ENCODE measurements at regions not wholly inside any gene's neighbourhood (a gene's known extent, or its start where the extent isn't known, plus 50 kb on each side); places are given as distances from the start of the nearest gene placed in this dataset.

DNA sequence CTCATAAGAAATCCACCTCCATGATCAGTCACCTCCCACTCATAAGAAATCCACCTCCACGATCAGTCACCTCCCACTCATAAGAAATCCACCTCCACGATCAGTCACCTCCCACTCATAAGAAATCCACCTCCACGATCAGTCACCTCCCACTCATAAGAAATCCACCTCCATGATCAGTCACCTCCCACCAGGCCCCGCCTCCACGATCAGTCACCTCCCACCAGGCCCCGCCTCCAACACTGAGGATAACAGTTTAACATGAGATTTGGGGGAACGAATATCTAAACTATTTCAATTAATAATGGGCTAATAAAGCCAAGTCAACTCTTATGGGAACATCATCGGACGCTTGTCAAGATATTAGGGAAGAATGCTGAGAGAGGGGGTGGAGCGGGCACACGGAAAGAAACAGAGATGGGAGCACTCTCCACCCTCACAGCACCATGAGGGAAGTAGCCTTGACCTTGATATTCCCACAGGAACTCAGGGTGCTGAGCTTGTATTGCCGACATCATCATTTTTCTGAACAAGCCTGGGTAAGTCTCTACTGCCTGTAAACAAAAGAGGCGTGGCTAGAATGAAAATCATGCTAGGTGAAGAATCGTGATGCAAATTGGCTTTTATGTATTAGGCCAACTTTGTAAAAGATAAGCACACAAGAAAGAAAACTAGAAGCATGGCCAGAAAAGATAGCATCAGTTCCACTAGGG, 303.5 kb upstream of the KLF6 start:
- H3K4me3 ChIP-seq (ENCODE audit: low read depth, low read length), result no peak overlapping the region
- no peak for DNase-seq (ENCODE audit: low read depth)
- TF ChIP-seq, protein P1, sequence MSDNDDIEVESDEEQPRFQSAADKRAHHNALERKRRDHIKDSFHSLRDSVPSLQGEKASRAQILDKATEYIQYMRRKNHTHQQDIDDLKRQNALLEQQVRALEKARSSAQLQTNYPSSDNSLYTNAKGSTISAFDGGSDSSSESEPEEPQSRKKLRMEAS (IDR thresholded peaks at IDR 0.05; ENCODE audit: low read depth, low read length), result no peak
- TF ChIP-seq POLR2A (IDR thresholded peaks at IDR 0.05; ENCODE audit: extremely low read depth, insufficient read length) (no peak), MYC (IDR thresholded peaks at IDR 0.05; ENCODE audit: low read depth, low read length) (no peak)
- TF ChIP-seq, protein P2, sequence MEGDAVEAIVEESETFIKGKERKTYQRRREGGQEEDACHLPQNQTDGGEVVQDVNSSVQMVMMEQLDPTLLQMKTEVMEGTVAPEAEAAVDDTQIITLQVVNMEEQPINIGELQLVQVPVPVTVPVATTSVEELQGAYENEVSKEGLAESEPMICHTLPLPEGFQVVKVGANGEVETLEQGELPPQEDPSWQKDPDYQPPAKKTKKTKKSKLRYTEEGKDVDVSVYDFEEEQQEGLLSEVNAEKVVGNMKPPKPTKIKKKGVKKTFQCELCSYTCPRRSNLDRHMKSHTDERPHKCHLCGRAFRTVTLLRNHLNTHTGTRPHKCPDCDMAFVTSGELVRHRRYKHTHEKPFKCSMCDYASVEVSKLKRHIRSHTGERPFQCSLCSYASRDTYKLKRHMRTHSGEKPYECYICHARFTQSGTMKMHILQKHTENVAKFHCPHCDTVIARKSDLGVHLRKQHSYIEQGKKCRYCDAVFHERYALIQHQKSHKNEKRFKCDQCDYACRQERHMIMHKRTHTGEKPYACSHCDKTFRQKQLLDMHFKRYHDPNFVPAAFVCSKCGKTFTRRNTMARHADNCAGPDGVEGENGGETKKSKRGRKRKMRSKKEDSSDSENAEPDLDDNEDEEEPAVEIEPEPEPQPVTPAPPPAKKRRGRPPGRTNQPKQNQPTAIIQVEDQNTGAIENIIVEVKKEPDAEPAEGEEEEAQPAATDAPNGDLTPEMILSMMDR (IDR thresholded peaks at IDR 0.05; ENCODE audit: low read depth, low read length), result no peak

DNA sequence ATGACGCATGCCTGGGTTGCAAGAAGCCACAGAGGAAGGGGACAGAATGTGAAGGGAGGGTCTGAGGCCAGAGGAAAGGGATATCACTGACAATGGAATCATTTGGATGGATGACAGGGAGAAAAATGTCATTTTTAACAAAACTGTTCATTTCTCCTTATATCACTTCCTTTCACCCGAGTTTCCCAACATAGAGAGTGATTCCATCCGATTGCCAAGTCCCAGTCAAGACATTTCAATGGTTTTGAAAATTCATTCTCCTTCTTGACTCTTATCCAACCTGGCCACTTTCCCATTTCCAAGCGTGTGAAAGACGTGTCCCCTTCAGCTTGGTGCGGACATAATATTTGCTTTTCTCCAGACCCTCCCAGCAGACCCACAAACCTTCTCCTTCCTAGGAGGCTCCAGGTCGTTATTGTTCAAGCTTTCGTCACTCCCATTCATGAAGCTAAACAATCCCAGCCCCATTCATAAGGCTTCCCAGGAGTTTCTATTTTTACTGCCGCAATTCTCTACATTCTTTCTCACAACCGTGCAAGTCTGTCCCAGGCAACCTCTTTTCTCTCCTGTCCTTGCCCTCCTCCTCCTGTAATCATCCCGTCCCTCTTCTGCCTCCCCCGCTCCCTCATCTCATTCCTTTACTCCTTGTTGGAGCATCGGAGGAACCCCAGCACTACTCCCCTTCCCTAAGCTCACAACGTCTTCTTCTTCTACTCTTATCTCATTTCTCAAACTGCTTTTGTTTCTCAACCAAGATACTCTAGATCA, 301.3 kb upstream of the KLF6 start:
- TF ChIP-seq POLR2A (IDR thresholded peaks at IDR 0.05; ENCODE audit: extremely low read depth, insufficient read length) (no peak), MYC (IDR thresholded peaks at IDR 0.05; ENCODE audit: low read depth, low read length) (no peak)
- TF ChIP-seq, protein P1 (IDR thresholded peaks at IDR 0.05; ENCODE audit: low read depth, low read length), result no peak
- TF ChIP-seq, protein P2 (IDR thresholded peaks at IDR 0.05; ENCODE audit: low read depth, low read length), result no peak
- no peak overlapping the region for H3K4me3 ChIP-seq (ENCODE audit: low read depth, low read length)
- no peak for DNase-seq (ENCODE audit: low read depth)

DNA sequence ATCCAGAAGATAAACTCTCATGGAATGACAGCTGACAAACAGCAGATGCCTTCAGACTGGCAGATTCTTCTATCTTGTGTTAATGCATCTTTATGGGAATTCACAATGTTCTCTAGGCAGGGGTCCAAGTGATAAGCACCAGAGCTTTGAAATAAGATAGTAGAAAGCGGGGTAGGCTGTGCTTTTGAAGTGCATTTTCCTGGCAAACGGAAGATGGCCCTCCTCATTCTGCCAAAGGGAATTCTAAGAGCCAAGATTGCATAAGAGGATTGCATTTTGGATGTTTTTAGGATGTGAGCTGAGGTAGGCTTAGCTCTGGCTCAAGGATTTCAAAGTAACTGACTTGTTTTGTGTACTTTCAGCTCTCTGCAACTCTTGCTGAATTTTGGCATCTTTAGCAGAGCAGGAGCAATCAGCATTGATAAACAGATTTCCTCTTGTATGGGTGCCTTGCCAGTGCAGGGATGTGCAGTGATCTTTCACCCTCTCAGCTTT, 298.5 kb upstream of the KLF6 start:
- TF ChIP-seq, protein P1 (IDR thresholded peaks at IDR 0.05; ENCODE audit: low read depth, low read length), result no peak
- TF ChIP-seq, protein P2 (IDR thresholded peaks at IDR 0.05; ENCODE audit: low read depth, low read length), result no peak
- TF ChIP-seq MYC (IDR thresholded peaks at IDR 0.05; ENCODE audit: low read depth, low read length), result no peak
- no peak for TF ChIP-seq POLR2A (IDR thresholded peaks at IDR 0.05; ENCODE audit: extremely low read depth, insufficient read length)
- H3K4me3 ChIP-seq (ENCODE audit: low read depth, low read length), result no peak overlapping the region
- no peak for DNase-seq (ENCODE audit: low read depth)

DNA sequence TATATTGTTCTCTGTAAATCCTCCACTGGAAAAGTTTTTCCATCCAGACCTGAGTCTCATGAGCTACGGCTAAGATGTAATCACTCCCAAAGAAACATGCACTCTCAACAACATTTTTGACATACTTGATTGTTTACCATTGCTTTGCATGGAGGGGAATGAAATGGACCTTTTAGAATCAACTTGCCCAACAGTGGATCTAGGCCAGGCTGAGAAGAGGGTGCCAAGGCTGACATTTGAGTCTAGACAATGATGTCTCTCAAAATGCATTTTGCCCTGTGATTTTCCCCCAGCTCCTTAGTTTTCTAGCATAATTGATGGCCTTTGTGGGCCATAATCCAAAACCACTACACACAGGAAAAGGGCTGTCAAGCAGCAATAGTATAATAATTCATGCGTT, 297.9 kb upstream of the KLF6 start:
- TF ChIP-seq, protein P1 (IDR thresholded peaks at IDR 0.05; ENCODE audit: low read depth, low read length), result no peak
- TF ChIP-seq, protein P2 (IDR thresholded peaks at IDR 0.05; ENCODE audit: low read depth, low read length), result no peak
- H3K4me3 ChIP-seq (ENCODE audit: low read depth, low read length), result no peak overlapping the region
- DNase-seq (ENCODE audit: low read depth), result no peak

DNA sequence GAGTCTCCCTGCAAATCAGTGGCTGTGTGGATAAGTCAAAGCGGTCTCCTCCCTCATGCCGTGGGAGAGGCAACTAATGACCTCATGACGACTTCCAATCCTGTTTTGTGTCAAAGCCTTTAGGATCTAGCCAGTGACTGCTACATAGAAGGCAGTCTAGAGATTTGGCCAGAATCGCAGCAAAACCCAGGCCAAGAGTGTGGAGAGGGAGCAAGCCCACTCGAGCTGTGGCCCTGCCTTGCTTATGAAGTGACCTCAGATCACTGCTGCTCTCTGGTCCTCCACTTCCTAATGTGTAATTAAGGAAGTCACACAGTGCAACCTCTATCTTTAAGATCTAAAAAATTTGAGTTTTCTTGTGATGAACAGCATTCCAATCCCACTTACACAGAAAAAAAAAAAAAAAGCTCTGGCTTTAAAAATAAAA, 296.7 kb upstream of the KLF6 start:
- no peak overlapping the region for H3K4me3 ChIP-seq (ENCODE audit: low read depth, low read length)
- TF ChIP-seq, protein P2 (IDR thresholded peaks at IDR 0.05; ENCODE audit: low read depth, low read length), result no peak
- TF ChIP-seq MYC (IDR thresholded peaks at IDR 0.05; ENCODE audit: low read depth, low read length), result no peak
- TF ChIP-seq, protein P1 (IDR thresholded peaks at IDR 0.05; ENCODE audit: low read depth, low read length), result no peak
- TF ChIP-seq POLR2A (IDR thresholded peaks at IDR 0.05; ENCODE audit: extremely low read depth, insufficient read length), result no peak
- DNase-seq (ENCODE audit: low read depth), result no peak

Measured in NB4 (cell line).